Brain pericyte (primary cell): ENCODE measurements at regions not wholly inside any gene's neighbourhood (a gene's known extent, or its start where the extent isn't known, plus 50 kb on each side); places are given as distances from the start of the nearest gene placed in this dataset.
"Not testable (repeated sequence)": the region's sequence is repeated elsewhere in the genome, so short reads cannot be mapped to it uniquely, and the experiment has no call there.

Experiments
- DNase-seq: peaks from one replicate; pipeline ENCODE4 v3.0.0-alpha.2; 2012; ENCODE audit warnings: low read depth, low spot score

DNA sequence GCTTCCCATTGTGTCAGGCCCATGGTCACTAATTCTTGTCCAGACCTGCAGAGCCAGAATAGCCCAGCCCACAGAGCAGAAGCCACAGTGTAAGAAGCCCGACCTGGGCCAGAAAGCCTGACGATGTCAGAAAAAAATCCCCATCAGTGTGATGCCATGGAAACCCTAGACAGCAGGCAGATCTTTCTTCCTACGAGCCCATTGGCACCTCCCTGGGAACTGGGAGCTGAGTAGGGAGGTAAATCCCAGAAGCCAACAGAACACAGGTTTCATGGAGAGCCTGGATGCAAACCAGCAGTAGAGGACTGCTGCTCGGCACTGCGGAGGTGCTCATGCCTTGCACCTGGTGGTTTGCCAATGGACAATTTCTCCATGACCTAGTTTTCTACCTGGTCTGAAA is 82.2 kb upstream of the SLC22A16 start:
- DNase-seq: no peak

DNA sequence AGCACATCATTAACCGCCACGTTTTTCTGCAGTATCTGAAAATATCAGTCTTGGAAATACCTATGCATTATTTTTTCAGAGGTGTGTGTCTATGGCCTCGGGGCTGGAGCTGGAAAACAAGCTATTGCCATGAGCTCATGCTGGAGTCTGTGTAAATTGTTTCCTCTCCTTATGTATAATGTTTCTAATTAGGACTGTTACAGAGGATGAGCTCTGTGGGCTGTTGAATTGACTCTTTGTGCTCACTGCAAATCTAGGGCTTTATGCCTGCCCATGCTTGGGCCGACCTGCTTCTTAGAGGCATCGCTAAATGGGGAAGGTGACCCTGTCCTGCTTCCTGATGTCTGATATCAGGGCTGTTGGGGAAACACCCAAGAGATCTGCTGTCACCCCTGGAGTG is 80.8 kb upstream of the SLC22A16 start:
- no peak for DNase-seq

DNA sequence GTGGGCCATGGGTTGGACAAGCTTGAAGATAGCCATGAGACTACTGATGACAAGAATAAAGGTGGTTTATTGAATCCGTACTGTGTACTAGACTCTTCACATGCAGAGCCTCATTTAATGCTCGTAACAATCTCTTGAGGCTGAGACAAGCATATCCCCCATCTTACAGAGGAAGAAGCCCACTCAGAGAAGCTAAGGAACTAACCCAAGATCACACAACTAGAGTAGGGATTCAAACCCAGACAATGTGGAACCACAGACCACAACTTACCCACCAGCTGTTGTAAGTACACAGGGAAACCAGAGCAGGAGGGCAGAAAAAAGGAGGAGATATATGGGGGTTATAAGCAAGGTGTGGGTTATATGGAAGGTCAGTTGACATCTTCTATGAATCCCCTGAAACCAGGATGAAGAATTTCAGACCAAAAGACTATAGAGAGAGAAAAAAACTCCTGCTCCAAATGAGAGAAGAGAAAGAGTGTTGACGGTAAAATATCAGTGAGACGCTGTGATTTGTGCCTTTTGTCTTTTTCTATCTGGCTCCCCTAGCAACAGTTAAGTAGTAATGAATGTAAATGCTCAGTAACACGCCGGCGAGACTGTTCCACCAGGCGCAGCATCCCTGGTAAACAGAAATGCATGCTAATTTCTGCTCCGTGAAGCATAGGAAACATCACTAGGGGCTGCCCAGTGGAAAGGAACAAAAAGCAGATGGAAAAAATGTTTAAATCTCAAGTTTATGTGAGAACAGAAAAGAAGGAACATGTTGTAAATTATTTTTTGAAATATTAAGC is 80.1 kb upstream of the SLC22A16 start:
- DNase-seq: no peak

DNA sequence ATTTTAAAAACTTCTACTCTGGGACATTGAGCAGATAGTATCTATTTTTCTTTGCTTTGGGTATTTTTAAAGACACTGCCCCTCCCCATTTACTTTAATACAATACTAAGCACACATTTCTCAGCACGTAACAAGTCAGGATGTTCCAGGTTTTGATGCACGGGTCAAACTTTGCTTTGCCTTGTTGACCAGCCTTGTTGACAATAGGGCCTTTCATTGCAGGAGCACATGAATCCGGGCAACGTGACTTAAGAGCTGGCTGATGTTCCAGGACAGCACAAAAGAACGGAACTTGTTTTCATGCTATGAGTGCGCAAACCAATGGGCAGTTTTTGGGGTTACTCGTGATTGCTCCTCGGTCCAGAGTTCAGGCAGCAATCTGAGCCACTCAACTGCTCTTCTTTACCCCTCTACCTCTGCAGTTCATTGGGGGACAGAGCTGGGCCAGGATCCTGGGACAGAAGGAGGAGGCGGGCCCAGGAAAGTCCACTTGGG is 78.6 kb upstream of the SLC22A16 start:
- DNase-seq: no peak

DNA sequence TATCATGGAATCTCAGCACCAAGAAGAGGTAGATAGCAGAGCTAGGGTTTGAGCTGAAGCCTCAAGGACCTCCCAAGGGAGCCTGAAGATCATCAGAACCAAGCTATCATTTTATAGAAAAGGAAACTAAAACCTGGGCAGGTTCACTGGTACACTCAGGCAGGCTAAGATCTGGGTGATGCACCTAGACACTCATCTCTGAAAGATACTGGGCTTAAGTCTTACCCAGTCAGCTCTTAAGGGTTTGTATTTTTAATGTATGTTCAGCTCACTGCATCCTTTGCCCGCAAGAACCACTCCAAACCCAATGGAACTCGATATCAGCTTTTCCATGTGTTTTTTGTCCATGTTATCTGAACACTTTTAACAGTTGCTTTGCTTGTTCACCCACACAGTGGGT is 78.0 kb upstream of the SLC22A16 start:
- no peak for DNase-seq

DNA sequence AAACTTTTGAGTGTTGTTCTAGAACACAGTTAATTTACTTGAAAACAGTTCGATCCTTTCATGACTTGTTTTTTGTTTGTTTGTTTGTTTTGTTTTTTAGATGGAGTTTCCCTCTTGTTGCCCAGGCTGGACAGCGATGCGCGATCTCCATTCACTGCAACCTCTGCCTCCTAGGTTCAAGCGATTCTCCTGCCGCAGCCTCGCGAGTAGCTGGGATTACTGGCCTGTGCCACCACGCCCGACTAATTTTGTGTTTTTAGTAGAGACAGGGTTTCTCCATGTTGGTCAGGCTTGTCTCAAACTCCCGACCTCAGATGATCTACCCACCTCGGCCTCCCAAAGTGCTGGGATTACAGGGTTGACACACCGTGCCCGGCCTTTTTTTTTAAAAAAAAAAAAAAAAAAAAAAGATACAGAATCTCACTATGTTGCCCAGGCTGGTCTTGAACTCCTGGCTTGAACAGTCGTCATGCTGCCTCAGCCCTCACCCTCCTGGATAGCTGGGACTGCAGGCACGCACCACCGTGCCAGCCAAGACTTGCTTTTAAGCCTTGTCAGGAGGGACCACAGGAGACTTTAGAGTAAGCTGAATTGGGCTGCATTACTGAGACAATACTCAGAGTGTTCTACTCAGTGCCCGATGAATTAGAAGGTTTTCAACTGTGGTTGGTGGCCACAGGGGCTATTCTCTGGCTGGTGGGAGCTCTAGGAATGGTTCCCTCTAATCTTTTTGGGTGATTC is 76.7 kb upstream of the SLC22A16 start:
- DNase-seq: no peak

DNA sequence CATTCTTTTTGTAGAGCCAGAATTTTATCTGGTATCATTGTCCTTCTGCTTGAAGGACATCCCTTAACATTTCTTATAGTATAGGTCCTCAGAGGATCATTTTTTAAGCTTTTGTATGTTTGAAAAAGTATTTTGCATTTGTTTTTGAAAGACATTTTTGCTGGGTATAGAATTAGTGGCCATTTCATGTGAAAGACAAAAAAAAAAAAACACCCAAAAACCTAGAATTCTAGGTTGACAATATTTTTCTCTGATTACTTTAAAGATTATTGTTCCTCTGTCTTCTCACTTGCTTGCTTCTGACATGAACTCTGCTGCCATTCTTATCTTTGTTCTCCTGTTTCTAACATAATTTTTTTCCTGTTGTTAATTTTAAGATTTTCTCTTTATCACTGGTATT is 75.7 kb upstream of the SLC22A16 start:
- no peak for DNase-seq

DNA sequence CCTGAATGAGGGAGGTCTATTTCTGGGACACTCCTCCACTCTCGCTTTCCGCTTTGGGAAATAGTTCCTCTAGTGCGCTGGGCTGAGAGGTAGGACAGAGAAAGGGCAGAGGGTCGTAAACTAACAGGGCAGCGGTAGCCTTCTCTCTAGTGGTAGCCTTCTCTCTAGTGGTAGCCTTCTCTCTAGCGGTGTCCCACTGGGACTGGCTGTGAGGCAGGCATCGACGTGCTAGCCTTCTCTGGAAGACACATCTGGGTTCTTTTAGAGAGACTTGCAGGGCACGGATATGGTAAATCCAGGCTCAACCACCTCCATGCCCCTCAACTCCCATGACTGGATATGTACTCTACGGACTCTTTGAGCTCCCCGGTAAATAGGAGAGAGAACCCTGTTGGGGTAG is 74.7 kb upstream of the SLC22A16 start:
- DNase-seq: no peak

DNA sequence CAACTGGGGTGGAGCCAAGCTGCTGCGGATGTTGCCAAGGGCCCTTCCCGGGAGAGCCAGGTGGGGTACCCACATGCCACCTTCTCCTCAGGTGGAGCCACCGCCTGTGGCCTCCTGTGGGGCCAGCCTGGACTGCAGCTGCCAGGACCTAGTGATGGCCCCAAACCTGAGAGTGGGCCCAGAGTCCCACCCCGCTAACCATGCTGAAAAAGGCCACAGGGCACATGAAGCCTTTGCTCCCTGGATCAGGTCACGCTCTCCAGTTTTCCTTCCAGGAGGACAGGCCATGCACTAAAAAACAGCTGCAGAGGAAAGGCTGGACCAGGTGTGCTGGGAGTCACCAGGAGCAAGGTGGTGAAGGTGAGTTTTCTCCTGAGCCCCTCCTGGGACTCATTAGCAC is 73.9 kb upstream of the SLC22A16 start:
- DNase-seq: no peak

DNA sequence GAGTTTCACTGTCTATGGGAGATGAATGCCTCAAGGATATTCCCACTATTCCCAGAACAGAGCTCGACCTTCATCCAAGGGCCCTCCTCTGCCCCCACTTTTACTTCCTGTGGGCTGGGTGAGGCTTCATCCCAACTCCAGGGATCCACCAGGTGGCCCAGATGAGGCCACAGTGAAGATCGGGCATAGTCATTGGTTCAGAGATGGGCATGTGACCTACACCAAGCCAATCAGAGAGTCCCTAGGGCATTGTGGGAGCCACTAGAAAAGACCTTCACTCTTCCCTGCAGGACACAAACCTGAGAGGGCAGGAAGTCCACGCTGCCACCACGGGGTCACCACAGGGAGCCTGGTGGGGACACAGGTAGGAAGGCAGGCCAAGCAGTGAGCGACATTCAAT is 72.9 kb upstream of the SLC22A16 start:
- DNase-seq: no peak

DNA sequence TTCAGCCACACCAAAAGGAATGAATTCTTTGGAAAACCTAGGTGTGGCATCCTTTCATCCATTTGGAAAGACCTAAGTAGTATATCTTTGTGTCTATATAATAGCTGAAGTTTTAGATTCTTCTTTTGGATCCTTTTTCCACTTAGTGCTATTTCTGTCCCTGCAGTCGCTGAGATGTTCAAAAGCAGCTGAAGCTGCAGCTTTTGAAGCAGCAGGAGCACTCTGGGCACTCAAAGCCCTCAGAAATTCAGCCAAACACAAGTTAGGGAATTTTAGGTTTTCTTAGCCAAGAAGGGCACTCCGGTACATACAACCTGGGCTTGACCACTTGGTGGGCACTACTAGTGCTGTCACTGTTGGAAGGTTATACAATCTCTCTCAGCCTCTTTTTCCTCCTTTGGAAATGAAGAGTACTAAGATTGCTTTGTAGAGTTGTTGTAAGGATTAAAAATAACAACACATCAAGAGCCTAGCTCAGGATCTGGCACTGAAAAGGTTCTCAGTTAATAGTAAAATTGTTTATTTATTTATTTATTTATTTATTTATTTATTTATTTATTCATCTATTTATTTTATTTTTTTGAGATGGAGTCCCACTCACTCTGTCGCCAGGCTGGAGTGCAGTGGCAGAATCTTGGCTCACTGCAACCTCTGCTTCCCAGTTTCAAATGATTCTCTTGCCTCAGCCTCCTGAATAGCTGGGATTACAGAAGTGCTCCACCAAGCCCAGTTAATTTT is 71.9 kb upstream of the SLC22A16 start:
- no peak for DNase-seq

DNA sequence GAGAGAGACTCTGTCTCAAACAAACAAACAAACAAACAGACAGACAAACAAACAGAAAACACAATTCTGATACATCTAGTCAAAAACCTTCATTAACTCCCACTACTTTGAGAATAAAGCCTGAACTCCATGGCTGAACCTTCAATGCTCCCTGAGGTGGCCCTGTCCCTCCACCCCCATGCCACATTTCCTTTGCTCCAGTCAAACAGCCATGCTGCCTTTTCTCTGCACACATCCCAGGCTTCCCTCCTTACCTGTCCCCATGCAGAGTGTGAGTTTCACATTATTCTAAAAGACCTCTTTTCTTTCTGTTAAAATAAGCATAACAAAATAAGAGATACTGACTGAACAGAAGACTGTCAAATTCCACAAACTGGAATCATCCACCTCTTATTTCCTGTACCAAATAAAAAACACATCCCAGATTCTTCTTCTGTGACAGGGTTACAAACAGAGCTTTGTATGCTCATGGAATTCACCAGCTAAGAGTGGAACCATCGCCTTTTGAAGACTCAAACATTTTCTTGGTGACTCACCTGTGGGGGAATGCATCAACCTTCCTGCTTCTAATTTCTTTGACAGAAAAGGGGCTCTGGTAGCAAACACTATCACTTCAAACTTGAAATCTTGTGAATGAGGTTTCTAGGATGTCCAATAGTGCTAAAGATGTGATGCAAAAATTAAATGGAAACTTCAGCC is 71.0 kb upstream of the SLC22A16 start:
- DNase-seq: no peak

DNA sequence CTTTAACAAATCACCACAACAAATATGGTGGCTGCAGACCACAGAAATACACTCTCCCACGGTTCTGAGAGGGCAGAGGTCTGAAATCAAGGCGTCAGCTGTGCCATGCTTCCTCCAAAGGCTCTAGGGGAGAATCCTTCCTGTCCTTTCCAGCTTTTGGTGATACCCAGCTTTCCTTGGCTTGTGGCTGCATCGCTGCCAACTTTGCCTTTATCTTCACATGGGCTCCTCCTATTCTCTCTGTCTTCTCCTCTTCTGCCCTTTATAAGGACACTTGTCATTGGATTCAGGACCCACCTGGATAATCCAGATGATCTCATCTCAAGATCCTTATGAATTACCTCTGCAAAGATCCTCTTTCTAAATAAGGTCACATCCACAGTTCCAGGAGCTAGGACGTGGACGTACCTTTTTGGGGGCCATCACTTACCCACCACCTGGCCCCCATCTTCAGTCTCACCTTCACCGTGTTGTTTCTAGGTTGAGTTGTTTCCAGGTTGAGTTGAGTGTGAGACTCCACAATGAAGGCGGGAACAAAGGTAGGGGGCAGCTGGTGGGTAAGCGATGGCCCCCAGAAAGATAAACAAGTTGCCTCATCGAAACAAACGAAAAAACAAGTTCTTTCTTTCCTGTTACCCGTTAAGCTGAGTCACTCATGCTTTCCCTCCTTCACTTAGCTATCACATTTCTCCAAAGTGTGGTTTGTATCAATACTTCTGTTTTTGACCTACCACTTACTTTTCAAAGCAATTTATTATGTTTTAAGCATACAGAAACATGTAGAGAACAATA is 68.9 kb upstream of the SLC22A16 start:
- DNase-seq: no peak

DNA sequence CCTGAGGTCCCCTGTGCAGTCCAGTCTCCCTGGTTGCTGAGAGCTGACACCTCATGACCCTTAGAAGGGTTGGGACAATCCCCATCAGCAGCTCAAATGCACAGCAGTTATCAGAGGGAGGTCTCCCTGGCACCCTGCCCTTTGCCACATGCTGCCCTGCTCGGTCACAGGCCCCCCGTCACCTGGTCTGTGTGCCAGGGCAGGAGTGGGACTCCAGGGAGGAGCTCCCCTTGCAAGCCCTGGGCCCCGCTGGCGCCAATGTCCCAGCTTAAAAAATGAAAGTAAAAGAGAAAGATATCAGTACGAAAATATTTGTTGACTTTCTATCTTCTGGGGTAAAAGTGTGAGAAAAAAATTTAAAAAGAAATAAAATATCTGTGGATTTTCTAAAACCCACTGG is 68.1 kb upstream of the SLC22A16 start:
- no peak for DNase-seq

DNA sequence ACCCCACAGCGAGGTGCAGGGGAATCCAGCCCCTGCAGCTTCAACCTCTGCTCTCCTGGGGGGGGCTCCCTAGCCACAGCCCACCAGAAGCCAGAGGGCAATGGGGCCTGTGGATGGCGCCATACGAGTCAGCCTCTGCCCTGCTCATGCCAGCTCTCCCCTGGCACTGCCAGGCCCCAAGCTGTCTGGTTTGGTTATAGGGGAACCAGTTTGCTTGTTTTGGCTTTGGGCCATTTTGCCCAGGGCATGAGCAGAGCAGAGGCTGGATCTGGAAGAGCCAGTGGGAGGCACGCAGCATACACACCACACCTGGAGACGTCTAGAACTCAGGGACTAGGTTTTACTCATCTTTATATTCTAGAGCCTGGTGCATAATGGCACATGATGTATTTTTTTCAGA is 66.7 kb upstream of the SLC22A16 start:
- DNase-seq: no peak

DNA sequence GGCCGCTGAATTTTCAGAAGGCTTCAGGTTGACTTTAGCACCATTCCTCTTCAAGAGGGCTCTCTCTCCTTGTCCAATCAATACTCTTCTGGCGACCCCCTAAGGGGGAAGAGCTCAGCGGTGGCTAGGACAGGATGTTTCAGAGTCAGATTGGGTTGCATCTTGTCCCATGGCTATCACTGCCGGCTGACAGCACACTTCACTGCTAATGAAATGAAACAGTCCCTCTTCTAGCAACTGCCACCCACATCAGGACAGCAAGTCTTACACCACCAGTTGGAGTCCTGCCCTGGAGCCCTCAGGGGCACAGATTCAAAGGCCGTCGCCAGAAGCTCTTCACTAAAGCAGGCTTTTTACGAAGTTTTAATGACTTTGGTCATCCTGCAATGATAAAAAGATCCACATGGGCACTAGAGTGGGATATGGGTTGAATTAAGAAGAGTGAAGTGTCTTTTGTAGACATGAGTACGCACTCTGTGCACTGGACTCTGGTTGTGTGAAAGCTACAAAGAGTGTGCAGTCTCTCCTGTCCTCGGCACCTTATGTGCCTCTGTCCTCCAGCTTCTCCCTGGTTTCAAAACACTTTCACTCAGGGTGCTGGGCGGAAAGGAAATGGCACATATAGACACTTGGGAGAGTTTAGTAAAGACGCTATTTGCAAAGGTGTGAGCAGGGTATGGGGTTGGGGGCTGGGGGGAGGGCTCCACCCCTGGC is 66.1 kb upstream of the SLC22A16 start:
- DNase-seq: no peak

DNA sequence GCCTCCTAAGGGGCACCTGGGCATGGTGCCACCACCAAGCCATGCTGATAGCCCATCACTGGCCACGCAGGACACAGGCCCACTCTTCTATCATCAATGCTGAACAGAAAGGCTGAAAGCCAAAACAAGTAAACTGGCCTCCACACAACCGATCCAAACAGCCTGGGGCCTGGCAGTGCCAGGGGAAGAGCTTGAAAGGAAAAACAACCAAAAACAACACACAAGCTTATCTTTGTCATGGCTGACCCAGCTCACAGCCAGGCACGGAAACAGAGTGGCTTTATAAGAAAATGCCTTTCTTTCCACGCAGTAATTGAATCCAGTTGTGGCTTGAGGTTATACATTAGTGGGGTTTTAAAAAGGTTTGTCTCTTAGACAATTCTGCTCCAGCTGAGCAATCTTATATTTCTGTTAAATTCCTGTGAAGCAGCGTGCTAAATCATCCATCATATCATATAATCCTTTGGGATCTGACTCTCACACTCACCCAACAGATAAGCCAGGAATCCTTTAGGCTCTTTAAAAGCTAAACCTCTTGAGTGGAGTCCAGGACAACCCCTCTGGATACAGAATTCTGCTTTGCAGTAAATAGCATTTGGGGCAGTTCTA is 65.4 kb upstream of the SLC22A16 start:
- no peak for DNase-seq

DNA sequence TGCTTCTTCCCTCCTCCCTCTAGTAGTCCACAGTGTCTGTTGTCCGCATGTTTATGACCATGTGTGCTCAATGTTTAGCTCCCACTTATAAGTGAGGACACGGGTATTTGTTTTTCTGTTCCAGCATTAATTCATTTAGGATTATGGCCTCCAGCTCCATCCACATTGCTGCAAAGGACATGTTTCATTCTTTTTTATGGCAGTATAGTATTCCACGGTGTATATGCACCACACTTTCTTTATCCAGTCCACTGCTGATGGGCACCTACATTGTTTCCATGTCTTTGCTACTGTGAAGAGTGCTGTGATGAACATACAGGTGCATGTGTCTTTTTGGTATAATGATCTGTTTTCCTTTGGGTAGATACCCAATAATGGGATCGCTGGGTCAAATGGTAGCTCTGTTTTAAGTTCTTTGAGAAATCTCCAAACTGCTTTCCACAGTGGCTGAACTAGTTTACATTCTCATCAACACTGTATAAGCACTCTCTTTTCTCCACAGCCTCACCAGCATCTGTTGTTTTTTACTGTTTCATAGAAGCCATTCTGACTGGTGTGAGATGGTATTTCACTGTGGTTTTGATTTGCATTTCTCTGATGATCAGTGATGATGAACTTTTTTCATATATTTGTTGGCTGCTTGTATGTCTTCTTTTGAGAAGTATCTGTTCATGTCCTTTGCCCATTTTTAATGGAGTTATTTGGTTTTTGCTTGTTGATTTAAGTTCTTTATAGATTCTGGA is 63.0 kb upstream of the SLC22A16 start:
- DNase-seq: not testable (repeated sequence)
